ENCODE measurements at regions not wholly inside any gene's neighbourhood (a gene's known extent, or its start where the extent isn't known, plus 50 kb on each side); places are given as distances from the start of the nearest gene placed in this dataset.

DNA sequence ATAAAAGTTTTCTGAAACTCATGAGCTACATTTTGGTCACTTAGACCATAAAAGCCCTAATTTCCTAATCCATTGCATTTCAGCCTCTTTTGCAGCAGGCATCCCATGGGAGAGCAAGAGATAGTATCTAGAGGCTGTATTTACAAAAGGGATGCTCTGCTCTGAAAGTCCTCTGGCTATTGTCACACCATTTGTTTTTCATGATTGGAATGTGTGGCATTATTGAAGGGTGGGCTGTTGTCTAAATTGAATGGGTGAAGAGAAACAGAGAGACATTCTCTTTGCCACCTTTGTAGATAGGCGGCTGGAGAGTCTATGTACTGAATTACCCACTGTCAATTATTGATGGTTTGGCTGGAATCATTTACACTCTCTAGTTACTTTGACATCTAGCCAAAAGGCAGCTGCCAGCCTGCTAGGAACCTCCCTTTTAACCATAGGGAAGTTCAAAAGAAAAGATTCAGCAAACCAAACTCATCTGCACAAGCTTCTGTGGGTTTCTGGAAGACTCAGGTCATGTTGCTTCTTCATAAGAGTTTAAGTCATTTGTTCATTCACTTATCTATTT, 89.8 kb upstream of the RARB start:
- H3K4me1 ChIP-seq = no peaks in the 10 kb centered on the region
- TF ChIP-seq, protein P1, sequence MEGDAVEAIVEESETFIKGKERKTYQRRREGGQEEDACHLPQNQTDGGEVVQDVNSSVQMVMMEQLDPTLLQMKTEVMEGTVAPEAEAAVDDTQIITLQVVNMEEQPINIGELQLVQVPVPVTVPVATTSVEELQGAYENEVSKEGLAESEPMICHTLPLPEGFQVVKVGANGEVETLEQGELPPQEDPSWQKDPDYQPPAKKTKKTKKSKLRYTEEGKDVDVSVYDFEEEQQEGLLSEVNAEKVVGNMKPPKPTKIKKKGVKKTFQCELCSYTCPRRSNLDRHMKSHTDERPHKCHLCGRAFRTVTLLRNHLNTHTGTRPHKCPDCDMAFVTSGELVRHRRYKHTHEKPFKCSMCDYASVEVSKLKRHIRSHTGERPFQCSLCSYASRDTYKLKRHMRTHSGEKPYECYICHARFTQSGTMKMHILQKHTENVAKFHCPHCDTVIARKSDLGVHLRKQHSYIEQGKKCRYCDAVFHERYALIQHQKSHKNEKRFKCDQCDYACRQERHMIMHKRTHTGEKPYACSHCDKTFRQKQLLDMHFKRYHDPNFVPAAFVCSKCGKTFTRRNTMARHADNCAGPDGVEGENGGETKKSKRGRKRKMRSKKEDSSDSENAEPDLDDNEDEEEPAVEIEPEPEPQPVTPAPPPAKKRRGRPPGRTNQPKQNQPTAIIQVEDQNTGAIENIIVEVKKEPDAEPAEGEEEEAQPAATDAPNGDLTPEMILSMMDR (IDR thresholded peaks at IDR 0.05) = no peak
- ATAC-seq (no peak), DNase-seq (no peak)
- no peak overlapping the region for H3K4me3 ChIP-seq
- intact Hi-C loops (cut with DNase I) = no loop called here
- H3K27me3 ChIP-seq = no peaks in the 10 kb centered on the region
- no peak overlapping the region for H3K27ac ChIP-seq
- no peaks in the 10 kb centered on the region for H3K9me3 ChIP-seq
- H3K36me3 ChIP-seq = no peaks in the 10 kb centered on the region

DNA sequence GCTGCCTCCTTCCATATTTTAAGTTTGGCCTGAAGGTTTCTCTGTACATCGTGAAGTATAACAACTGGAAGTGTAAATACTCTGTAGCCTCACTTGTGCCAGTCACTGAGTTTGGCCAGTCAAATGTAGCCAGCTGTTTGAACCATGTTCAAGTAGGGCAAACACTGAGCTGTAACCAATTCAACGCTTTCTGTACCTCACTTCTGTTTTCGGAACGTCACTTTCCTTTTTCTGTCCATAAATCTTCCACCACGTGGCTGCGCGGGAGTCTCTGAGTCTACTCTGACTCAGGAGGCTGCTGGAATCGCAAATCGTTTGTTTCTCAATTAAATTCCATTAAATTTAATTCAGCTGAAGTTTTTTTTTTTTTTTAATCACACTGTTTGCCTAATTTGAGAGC, 88.8 kb upstream of the RARB start:
- no peak overlapping the region for H3K4me3 ChIP-seq
- H3K36me3 ChIP-seq = no peaks in the 10 kb centered on the region
- intact Hi-C loops (cut with DNase I) = no loop called here
- H3K4me1 ChIP-seq = no peaks in the 10 kb centered on the region
- no peak for ATAC-seq
- no peaks in the 10 kb centered on the region for H3K9me3 ChIP-seq
- no peaks in the 10 kb centered on the region for H3K27me3 ChIP-seq
- no peak for DNase-seq
- TF ChIP-seq, protein P1 (IDR thresholded peaks at IDR 0.05) = no peak
- no peak overlapping the region for H3K27ac ChIP-seq

DNA sequence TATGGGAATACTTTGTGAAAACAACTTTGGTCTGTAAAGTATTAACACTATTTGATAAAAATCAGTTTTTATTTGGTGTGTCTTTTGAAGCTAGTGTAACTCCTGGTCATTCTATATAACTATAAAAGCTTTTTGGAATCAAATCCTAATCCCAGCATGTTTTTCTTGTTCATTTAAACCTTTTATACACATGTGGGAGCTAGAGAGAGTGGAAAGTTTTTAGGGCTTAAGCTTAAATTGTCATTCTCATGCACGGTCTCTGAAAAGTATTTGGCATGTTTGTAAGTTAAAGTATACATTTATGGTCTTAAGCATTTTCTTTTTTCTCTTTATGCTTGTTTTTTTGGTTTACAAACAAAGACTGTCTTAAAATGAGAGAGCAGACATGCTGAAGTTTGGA, 83.4 kb upstream of the RARB start:
- intact Hi-C loops (cut with DNase I) = no loop called here
- Histone ChIP-seq H3K36me3 (no peaks in the 10 kb centered on the region), H3K9me3 (no peaks in the 10 kb centered on the region), H3K4me1 (no peaks in the 10 kb centered on the region), H3K27ac (no peak overlapping the region), H3K27me3 (no peaks in the 10 kb centered on the region), H3K4me3 (no peak overlapping the region)
- DNase-seq = no peak
- TF ChIP-seq, protein P1 (IDR thresholded peaks at IDR 0.05) = no peak
- ATAC-seq = no peak

DNA sequence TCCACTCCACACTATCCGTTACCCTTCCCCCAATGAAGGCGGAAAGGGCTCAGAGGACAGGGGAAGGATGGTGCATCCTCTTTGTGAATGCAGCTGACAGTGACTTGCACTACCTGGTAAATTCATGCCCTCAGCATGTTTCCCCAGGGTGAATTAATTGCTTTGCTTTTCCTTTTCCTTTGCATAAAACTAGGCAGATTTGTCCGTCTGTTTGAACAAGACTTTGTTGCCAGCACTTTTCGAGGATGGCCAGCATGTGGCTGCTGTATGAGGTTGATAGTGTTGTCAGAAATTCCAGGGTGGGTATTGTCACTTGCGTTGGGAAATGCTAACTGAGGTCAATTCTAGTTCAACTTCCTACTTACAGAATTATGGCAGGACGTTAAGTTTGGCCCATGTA, 79.0 kb upstream of the RARB start:
- TF ChIP-seq, protein P1 (IDR thresholded peaks at IDR 0.05) = no peak
- Histone ChIP-seq H3K4me3 (no peak overlapping the region), H3K4me1 (no peaks in the 10 kb centered on the region), H3K9me3 (no peaks in the 10 kb centered on the region), H3K27me3 (no peaks in the 10 kb centered on the region), H3K36me3 (no peaks in the 10 kb centered on the region), H3K27ac (no peak overlapping the region)
- intact Hi-C loops (cut with DNase I) = no loop called here
- DNase-seq (no peak), ATAC-seq (no peak)

DNA sequence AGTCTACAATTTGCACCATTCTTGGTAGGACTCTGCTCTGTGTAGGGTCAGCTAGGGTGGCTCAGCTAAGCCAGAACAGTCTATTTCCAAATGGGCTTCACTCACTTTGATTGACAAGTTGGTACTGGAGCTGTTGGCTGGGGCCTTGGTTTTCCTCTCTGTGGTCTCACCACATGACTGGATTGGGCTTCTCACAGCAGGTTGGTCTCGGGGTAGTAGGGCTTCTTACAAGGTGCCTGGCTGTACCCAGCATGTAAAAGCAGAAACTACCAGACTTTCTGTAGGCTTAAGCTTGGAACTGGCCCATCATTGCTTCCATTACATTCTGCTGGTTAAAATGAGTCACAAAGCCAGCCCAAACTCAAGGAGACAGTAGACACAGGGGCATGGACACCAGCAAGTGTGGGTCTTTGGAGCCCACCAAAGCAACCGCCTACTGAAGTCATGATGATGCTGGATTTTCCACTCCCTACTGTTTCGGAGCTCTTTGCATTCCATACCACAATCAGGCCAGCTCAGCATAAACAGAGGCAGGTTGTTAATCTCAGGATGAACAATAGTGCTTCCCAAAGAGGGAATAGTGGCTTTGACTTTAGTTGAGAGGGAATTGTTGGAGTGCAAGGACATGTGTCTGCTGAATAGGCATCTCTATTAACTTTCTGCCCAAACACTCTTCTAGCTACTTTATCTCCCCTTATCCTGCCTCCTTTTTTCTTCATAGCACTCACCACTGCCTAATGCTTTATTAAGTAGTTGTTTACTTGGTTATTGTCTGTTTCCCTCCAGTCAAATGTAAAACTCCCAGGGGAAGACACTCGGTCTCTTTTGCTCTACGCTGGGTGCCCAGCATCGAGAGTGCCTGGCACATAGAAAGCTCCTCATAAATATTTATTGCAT, 78.0 kb upstream of the RARB start:
- DNase-seq = no peak
- intact Hi-C loops (cut with DNase I) = no loop called here
- Histone ChIP-seq H3K27me3 (no peaks in the 10 kb centered on the region), H3K4me1 (no peaks in the 10 kb centered on the region), H3K27ac (no peak overlapping the region), H3K4me3 (no peak overlapping the region), H3K36me3 (no peaks in the 10 kb centered on the region), H3K9me3 (no peaks in the 10 kb centered on the region)
- TF ChIP-seq, protein P1 (IDR thresholded peaks at IDR 0.05) = no peak
- ATAC-seq = no peak
